HEK293 (cell line): ENCODE measurements at regions not wholly inside any gene's neighbourhood (a gene's known extent, or its start where the extent isn't known, plus 50 kb on each side); places are given as distances from the start of the nearest gene placed in this dataset.

Experiments
- CTCF ChIA-PET: fragments of 350-600 bp; formaldehyde crosslinking; extraction: SDS; loops from one replicate; lab custom pipeline; 2021; ENCODE audit warnings: antibody characterized with exemption; lab: Yijun Ruan, JAX
- POLR2A ChIA-PET: fragments of 300-600 bp; formaldehyde crosslinking; extraction: SDS; loops from one replicate; lab custom pipeline; 2020; ENCODE audit warnings: antibody characterized with exemption, inconsistent platforms; lab: Yijun Ruan, JAX
- H3K27ac ChIP-seq: fragments of 200-500 bp; sonication (Bioruptor generic); 2 replicates; pipeline ENCODE4 v1.5.1; 2014; ENCODE audit warnings: low read depth, low read length, control low read depth, inconsistent platforms; ENCODE audit errors: extremely low read depth
- H3K36me3 ChIP-seq, 2 experiments: fragments of 200-500 bp in 1 of 2; sonication (Bioruptor generic) in 1 of 2; 1 replicate in 1 of 2; 2 replicates in 1 of 2; pipeline ENCODE4 v1.5.1; 2014 to 2017; ENCODE audit warnings: inconsistent platforms in 2 of 2, low read length in 2 of 2; ENCODE audit not compliant: control insufficient read depth in 2 of 2, insufficient read depth in 1 of 2
- H3K4me1 ChIP-seq: fragments of 200-500 bp; sonication (Bioruptor generic); 2 replicates; pipeline ENCODE4 v1.5.1; 2014; ENCODE audit warnings: mild to moderate bottlenecking, low read length, inconsistent platforms; ENCODE audit not compliant: control insufficient read depth, insufficient read depth
- H3K4me3 ChIP-seq: 2 replicates; pipeline ENCODE4 v1.5.1; 2011; ENCODE audit warnings: low read depth, mild to moderate bottlenecking, control low read depth, low read length, moderate library complexity
- H3K9me3 ChIP-seq: fragments of 200-500 bp; sonication (Bioruptor generic); 2 replicates; pipeline ENCODE4 v1.5.1; 2014; ENCODE audit warnings: low read depth, low read length, inconsistent platforms; ENCODE audit not compliant: control insufficient read depth, insufficient read depth
- KLF10 ChIP-seq: fragments of 450-650 bp; IDR thresholded peaks from 2 replicates; pipeline ENCODE4 v1.5.1; 2018; ENCODE audit warnings: missing biosample characterization, mild to moderate bottlenecking, missing genetic modification characterization
- OVOL3 ChIP-seq: fragments of 450-650 bp; formaldehyde crosslinking; IDR thresholded peaks from 2 replicates; pipeline ENCODE4 v1.5.1; 2016; ENCODE audit warnings: missing biosample characterization, missing genetic modification characterization
- ZFP69B ChIP-seq: fragments of 450-650 bp; formaldehyde crosslinking; IDR thresholded peaks from 2 replicates; pipeline ENCODE4 v1.5.1; 2016; ENCODE audit warnings: missing biosample characterization, missing genetic modification characterization
- ZNF132 ChIP-seq: fragments of 450-650 bp; formaldehyde crosslinking; IDR thresholded peaks from 2 replicates; pipeline ENCODE4 v1.5.1; 2017; ENCODE audit warnings: missing biosample characterization, missing genetic modification characterization, borderline replicate concordance
- ZNF138 ChIP-seq: fragments of 450-650 bp; formaldehyde crosslinking; IDR thresholded peaks from 2 replicates; pipeline ENCODE4 v1.5.1; 2016; ENCODE audit warnings: missing biosample characterization, missing genetic modification characterization, borderline replicate concordance
- ZNF221 ChIP-seq: fragments of 450-650 bp; formaldehyde crosslinking; IDR thresholded peaks from 2 replicates; pipeline ENCODE4 v1.5.1; 2017; ENCODE audit warnings: missing biosample characterization, missing genetic modification characterization, borderline replicate concordance
- ZNF274 ChIP-seq, 2 experiments: fragments of 200-500 bp in 1 of 2; fragments of 450-650 bp in 1 of 2; sonication (Bioruptor generic) in 1 of 2; formaldehyde crosslinking in 1 of 2; IDR thresholded peaks; 2 replicates each; pipeline versions ENCODE4 v1.5.1 to v1.6.1; 2014 to 2016; ENCODE audit warnings: borderline replicate concordance in 1 of 2, inconsistent platforms in 1 of 2, low read length in 1 of 2, missing biosample characterization in 1 of 2, missing genetic modification characterization in 1 of 2
- ZNF302 ChIP-seq: fragments of 450-650 bp; formaldehyde crosslinking; IDR thresholded peaks from 2 replicates; pipeline ENCODE4 v1.5.1; 2016; ENCODE audit warnings: missing biosample characterization, missing genetic modification characterization, low read depth
- ZNF391 ChIP-seq: fragments of 450-650 bp; formaldehyde crosslinking; IDR thresholded peaks from 2 replicates; pipeline ENCODE4 v1.5.1; 2016; ENCODE audit warnings: low read depth, missing biosample characterization, missing genetic modification characterization, borderline replicate concordance
- ZNF514 ChIP-seq: fragments of 450-650 bp; formaldehyde crosslinking; IDR thresholded peaks from 2 replicates; pipeline ENCODE4 v1.5.1; 2016; ENCODE audit warnings: missing biosample characterization, missing genetic modification characterization
- ZNF530 ChIP-seq: fragments of 450-650 bp; formaldehyde crosslinking; IDR thresholded peaks from 2 replicates; pipeline ENCODE4 v1.5.1; 2016; ENCODE audit warnings: low read depth, missing biosample characterization, missing genetic modification characterization
- ZNF544 ChIP-seq: fragments of 450-650 bp; formaldehyde crosslinking; IDR thresholded peaks from 2 replicates; pipeline ENCODE4 v1.5.0; 2017; ENCODE audit warnings: missing biosample characterization, missing genetic modification characterization
- ZNF561 ChIP-seq: fragments of 450-650 bp; IDR thresholded peaks from 2 replicates; pipeline ENCODE4 v1.5.1; 2018; ENCODE audit warnings: missing biosample characterization, missing genetic modification characterization, borderline replicate concordance
- ZNF585B ChIP-seq: fragments of 450-650 bp; formaldehyde crosslinking; IDR thresholded peaks from 2 replicates; pipeline ENCODE4 v1.5.1; 2016; ENCODE audit warnings: missing biosample characterization, missing genetic modification characterization
- ZNF596 ChIP-seq: fragments of 450-650 bp; IDR thresholded peaks from 2 replicates; pipeline ENCODE4 v1.5.0; 2018; ENCODE audit warnings: missing biosample characterization, mild to moderate bottlenecking, missing genetic modification characterization, moderate library complexity
- ZNF621 ChIP-seq: fragments of 450-650 bp; formaldehyde crosslinking; IDR thresholded peaks from 2 replicates; pipeline ENCODE4 v1.5.1; 2017; ENCODE audit warnings: missing biosample characterization, missing genetic modification characterization
- ZNF624 ChIP-seq: fragments of 450-650 bp; formaldehyde crosslinking; IDR thresholded peaks from 2 replicates; pipeline ENCODE4 v1.5.1; 2017; ENCODE audit warnings: missing biosample characterization, missing genetic modification characterization
- ZNF747 ChIP-seq: fragments of 450-650 bp; formaldehyde crosslinking; IDR thresholded peaks from 2 replicates; pipeline ENCODE4 v1.5.1; 2016; ENCODE audit warnings: missing biosample characterization, missing genetic modification characterization
- TF ChIP-seq, protein P1 (sequence below): fragments of 450-650 bp; formaldehyde crosslinking; IDR thresholded peaks from 2 replicates; pipeline ENCODE4 v1.5.1; 2016; ENCODE audit warnings: missing biosample characterization, missing genetic modification characterization, borderline replicate concordance
- TF ChIP-seq, protein P2 (sequence below): fragments of 450-650 bp; formaldehyde crosslinking; IDR thresholded peaks from 2 replicates; pipeline ENCODE4 v1.5.1; 2016; ENCODE audit warnings: missing biosample characterization, missing genetic modification characterization

DNA sequence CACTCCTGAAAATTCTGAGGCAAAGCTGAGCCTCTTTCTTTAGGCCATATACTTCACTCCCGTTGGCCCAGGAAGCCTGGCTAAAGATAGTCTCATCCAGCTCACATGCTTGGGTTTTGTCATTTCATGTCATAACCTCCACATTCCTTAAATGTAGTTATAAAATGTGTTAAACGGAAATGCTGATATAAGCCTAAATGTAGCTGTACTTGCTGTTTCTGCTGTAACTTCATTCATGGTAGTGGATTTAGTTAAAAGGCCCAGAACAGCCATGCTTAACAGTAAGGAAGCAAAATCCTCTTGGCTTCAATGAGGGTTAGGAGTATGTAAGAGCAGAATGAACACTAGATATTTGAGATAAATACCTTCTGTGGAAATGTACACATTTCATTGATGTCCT lies 135.8 kb upstream of the TMEM161B start:
- no peak overlapping the region for H3K4me3 ChIP-seq
- ChIA-PET POLR2A (no interaction called here), CTCF (interaction anchor here (0.6 kb wide), 1 partner anchor 1739 kb away, joined by 3 read pairs; no protein-coding TSS in a partner anchor)
- H3K27ac ChIP-seq, result no peak overlapping the region
- H3K9me3 ChIP-seq, result no peaks in the 10 kb centered on the region
- H3K36me3 ChIP-seq, result no peaks in the 10 kb centered on the region
- no peaks in the 10 kb centered on the region for H3K4me1 ChIP-seq
- TF ChIP-seq ZNF621 (tag by site-specific recombination) (no peak), ZNF561 (no peak), ZNF596 (tag by site-specific recombination) (no peak), ZNF624 (tag by site-specific recombination) (no peak), ZNF747 (tag by site-specific recombination) (no peak), ZNF132 (tag by site-specific recombination) (no peak), ZNF585B (tag by site-specific recombination) (no peak), ZNF544 (tag by site-specific recombination) (no peak), ZNF302 (tag by site-specific recombination) (no peak), ZNF274 (IDR thresholded peaks at IDR 0.05; ENCODE audit: low read length) (no peak), ZNF274 (tag by site-specific recombination; IDR thresholded peaks at IDR 0.05; ENCODE audit: borderline replicate concordance) (no peak), ZNF391 (tag by site-specific recombination) (no peak), OVOL3 (tag by site-specific recombination) (no peak), ZNF138 (tag by site-specific recombination) (no peak), ZNF221 (tag by site-specific recombination) (no peak), KLF10 (tag by site-specific recombination) (no peak), ZFP69B (tag by site-specific recombination) (no peak), ZNF514 (tag by site-specific recombination) (no peak), ZNF530 (tag by site-specific recombination) (no peak)
- TF ChIP-seq, protein P1, sequence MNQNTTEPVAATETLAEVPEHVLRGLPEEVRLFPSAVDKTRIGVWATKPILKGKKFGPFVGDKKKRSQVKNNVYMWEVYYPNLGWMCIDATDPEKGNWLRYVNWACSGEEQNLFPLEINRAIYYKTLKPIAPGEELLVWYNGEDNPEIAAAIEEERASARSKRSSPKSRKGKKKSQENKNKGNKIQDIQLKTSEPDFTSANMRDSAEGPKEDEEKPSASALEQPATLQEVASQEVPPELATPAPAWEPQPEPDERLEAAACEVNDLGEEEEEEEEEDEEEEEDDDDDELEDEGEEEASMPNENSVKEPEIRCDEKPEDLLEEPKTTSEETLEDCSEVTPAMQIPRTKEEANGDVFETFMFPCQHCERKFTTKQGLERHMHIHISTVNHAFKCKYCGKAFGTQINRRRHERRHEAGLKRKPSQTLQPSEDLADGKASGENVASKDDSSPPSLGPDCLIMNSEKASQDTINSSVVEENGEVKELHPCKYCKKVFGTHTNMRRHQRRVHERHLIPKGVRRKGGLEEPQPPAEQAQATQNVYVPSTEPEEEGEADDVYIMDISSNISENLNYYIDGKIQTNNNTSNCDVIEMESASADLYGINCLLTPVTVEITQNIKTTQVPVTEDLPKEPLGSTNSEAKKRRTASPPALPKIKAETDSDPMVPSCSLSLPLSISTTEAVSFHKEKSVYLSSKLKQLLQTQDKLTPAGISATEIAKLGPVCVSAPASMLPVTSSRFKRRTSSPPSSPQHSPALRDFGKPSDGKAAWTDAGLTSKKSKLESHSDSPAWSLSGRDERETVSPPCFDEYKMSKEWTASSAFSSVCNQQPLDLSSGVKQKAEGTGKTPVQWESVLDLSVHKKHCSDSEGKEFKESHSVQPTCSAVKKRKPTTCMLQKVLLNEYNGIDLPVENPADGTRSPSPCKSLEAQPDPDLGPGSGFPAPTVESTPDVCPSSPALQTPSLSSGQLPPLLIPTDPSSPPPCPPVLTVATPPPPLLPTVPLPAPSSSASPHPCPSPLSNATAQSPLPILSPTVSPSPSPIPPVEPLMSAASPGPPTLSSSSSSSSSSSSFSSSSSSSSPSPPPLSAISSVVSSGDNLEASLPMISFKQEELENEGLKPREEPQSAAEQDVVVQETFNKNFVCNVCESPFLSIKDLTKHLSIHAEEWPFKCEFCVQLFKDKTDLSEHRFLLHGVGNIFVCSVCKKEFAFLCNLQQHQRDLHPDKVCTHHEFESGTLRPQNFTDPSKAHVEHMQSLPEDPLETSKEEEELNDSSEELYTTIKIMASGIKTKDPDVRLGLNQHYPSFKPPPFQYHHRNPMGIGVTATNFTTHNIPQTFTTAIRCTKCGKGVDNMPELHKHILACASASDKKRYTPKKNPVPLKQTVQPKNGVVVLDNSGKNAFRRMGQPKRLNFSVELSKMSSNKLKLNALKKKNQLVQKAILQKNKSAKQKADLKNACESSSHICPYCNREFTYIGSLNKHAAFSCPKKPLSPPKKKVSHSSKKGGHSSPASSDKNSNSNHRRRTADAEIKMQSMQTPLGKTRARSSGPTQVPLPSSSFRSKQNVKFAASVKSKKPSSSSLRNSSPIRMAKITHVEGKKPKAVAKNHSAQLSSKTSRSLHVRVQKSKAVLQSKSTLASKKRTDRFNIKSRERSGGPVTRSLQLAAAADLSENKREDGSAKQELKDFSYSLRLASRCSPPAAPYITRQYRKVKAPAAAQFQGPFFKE (tag by site-specific recombination), result no peak
- TF ChIP-seq, protein P2, sequence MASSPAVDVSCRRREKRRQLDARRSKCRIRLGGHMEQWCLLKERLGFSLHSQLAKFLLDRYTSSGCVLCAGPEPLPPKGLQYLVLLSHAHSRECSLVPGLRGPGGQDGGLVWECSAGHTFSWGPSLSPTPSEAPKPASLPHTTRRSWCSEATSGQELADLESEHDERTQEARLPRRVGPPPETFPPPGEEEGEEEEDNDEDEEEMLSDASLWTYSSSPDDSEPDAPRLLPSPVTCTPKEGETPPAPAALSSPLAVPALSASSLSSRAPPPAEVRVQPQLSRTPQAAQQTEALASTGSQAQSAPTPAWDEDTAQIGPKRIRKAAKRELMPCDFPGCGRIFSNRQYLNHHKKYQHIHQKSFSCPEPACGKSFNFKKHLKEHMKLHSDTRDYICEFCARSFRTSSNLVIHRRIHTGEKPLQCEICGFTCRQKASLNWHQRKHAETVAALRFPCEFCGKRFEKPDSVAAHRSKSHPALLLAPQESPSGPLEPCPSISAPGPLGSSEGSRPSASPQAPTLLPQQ (tag by site-specific recombination), result no peak
